HCT116 (cell line): ENCODE measurements at regions not wholly inside any gene's neighbourhood (a gene's known extent, or its start where the extent isn't known, plus 50 kb on each side); places are given as distances from the start of the nearest gene placed in this dataset.

Experiments
- ATAC-seq: fragments of 200-7000 bp; cut with Tn5 transposase; 2 replicates; pipeline ENCODE4 v1.9.1; 2020; ENCODE audit warnings: mild to moderate bottlenecking, moderate library complexity
- BruUV-seq: library from RNA; stranded (reverse); fragments of 400-500 nt; replicated peaks from 2 replicates; lab custom pipeline; 2021; lab: Mats Ljungman, UMichigan
- CTCF ChIA-PET: fragments of 300-600 bp; sonication (Branson Sonifier 250); formaldehyde crosslinking; loops from one replicate; lab custom pipeline; 2021; ENCODE audit warnings: antibody characterized with exemption; lab: Charles Lee
- POLR2A ChIA-PET: fragments of 300-600, 350-600 bp; sonication (Branson Sonifier 250); formaldehyde crosslinking; loops from one replicate; lab custom pipeline; 2021; ENCODE audit warnings: antibody characterized with exemption; lab: Charles Lee
- RAD21 ChIA-PET, 2 experiments: fragments of 300-600 bp; sonication (Branson Sonifier 250); formaldehyde crosslinking; loops; one replicate each; lab custom pipeline; 2023; ENCODE audit warnings: low total read pairs in 2 of 2; ENCODE audit not compliant: uncharacterized antibody in 2 of 2, unreplicated experiment in 2 of 2, low non-redundant PET in 1 of 2; lab: Charles Lee
- DNase-seq: peaks from one replicate; pipeline ENCODE4 v3.0.0-alpha.2; 2010; ENCODE audit warnings: low read depth, low spot score
- H2AFZ ChIP-seq: fragments of 200-600 bp; shearing (Covaris generic), sonication (generic); 2 replicates; pipeline ENCODE4 v1.6.1; 2017; ENCODE audit warnings: low read depth, mixed run types, mixed read lengths, antibody characterized with exemption, low read length; ENCODE audit not compliant: poor library complexity, severe bottlenecking
- H3K27ac ChIP-seq: 2 replicates; pipeline ENCODE4 v1.5.1; 2012; ENCODE audit warnings: low read depth, low read length
- H3K27me3 ChIP-seq: fragments of 200-600 bp; sonication (generic); 2 replicates; pipeline ENCODE4 v1.6.1; 2016; ENCODE audit warnings: mixed run types, low read length, mixed read lengths; ENCODE audit not compliant: insufficient read depth
- H3K36me3 ChIP-seq, 2 experiments: fragments of 200-500 bp in 1 of 2; fragments of 200-600 bp in 1 of 2; sonication (Bioruptor generic) in 1 of 2; sonication (generic) in 1 of 2; 2 replicates each; pipeline versions ENCODE4 v1.5.1 to v1.6.1; 2014 to 2016; ENCODE audit warnings: low read length in 2 of 2, inconsistent platforms in 1 of 2, mixed read lengths in 1 of 2, mixed run types in 1 of 2; ENCODE audit not compliant: insufficient read depth in 2 of 2, control insufficient read depth in 1 of 2
- H3K4me1 ChIP-seq, 2 experiments: fragments of 200-600 bp in 1 of 2; sonication (generic) in 1 of 2; 2 replicates each; pipeline versions ENCODE4 v1.5.1 to v1.6.1; 2012 to 2017; ENCODE audit warnings: low read length in 2 of 2, inconsistent platforms in 1 of 2, mild to moderate bottlenecking in 1 of 2, mixed read lengths in 1 of 2, mixed run types in 1 of 2, moderate library complexity in 1 of 2; ENCODE audit not compliant: insufficient read depth in 2 of 2, control insufficient read depth in 1 of 2
- H3K4me2 ChIP-seq: fragments of 200-600 bp; sonication (generic); 2 replicates; pipeline ENCODE4 v1.6.1; 2017; ENCODE audit warnings: mixed run types, low read length, mixed read lengths
- H3K4me3 ChIP-seq, 2 experiments: fragments of 200-600 bp in 1 of 2; sonication (generic) in 1 of 2; replicated peaks in 1 of 2; 2 replicates each; pipeline ENCODE4 v1.5.1; 2011 to 2016; ENCODE audit warnings: low read length in 2 of 2, control low read depth in 1 of 2, low read depth in 1 of 2, mild to moderate bottlenecking in 1 of 2, mixed read lengths in 1 of 2, mixed run types in 1 of 2
- H3K79me2 ChIP-seq: fragments of 200-600 bp; sonication (generic); 2 replicates; pipeline ENCODE4 v1.6.1; 2017; ENCODE audit warnings: mild to moderate bottlenecking, mixed run types, low read length, moderate library complexity, mixed read lengths; ENCODE audit not compliant: insufficient read depth
- H3K9ac ChIP-seq: fragments of 200-600 bp; sonication (generic); 2 replicates; pipeline ENCODE4 v1.6.1; 2016; ENCODE audit warnings: low read length, mixed read lengths
- H3K9me2 ChIP-seq: fragments of 200-600 bp; sonication (generic), shearing (Covaris generic); 2 replicates; pipeline ENCODE4 v1.6.1; 2017; ENCODE audit warnings: mixed run types, mild to moderate bottlenecking, moderate library complexity; ENCODE audit not compliant: insufficient read depth
- H3K9me3 ChIP-seq, 2 experiments: fragments of 200-500 bp in 1 of 2; fragments of 200-600 bp in 1 of 2; sonication (Bioruptor generic) in 1 of 2; sonication (generic) in 1 of 2; 2 replicates each; pipeline ENCODE4 v1.6.1; 2014 to 2017; ENCODE audit warnings: low read length in 2 of 2, mixed read lengths in 2 of 2, inconsistent platforms in 1 of 2, low read depth in 1 of 2, mild to moderate bottlenecking in 1 of 2, mixed run types in 1 of 2, moderate library complexity in 1 of 2; ENCODE audit not compliant: control insufficient read depth in 1 of 2, insufficient read depth in 1 of 2
- H4K20me1 ChIP-seq: fragments of 200-600 bp; sonication (generic), shearing (Covaris generic); 2 replicates; pipeline ENCODE4 v1.6.1; 2017; ENCODE audit warnings: mixed run types, mild to moderate bottlenecking, moderate library complexity; ENCODE audit not compliant: insufficient read depth
- EGR1 ChIP-seq: IDR thresholded peaks from 2 replicates; pipeline ENCODE4 v1.6.1; 2012; ENCODE audit warnings: low read depth
- ELF1 ChIP-seq: IDR thresholded peaks from 2 replicates; pipeline ENCODE4 v1.6.1; 2012; ENCODE audit warnings: low read depth, borderline replicate concordance
- EZH2 ChIP-seq: fragments of 200-600 bp; sonication (generic); IDR thresholded peaks from 2 replicates; pipeline ENCODE4 v1.6.1; 2017; ENCODE audit warnings: antibody characterized with exemption, mixed run types
- EZH2phosphoT487 ChIP-seq: fragments of 200-600 bp; IDR thresholded peaks from 2 replicates; pipeline ENCODE4 v1.6.1; 2018; ENCODE audit warnings: antibody characterized with exemption, borderline replicate concordance
- FOSL1 ChIP-seq: IDR thresholded peaks from 2 replicates; pipeline ENCODE4 v1.6.1; 2012; ENCODE audit warnings: low read depth
- POLR2AphosphoS5 ChIP-seq: IDR thresholded peaks from 2 replicates; pipeline ENCODE4 v1.6.1; 2011; ENCODE audit warnings: mild to moderate bottlenecking, low read depth, low read length, moderate library complexity
- SIN3A ChIP-seq: IDR thresholded peaks from 2 replicates; pipeline ENCODE4 v1.6.1; 2012; ENCODE audit warnings: low read depth
- ZFX ChIP-seq: fragments of 450-650 bp; IDR thresholded peaks from 2 replicates; pipeline ENCODE4 v1.6.1; 2017
- intact Hi-C: fragments of 100-400 bp; cut with micrococcal nuclease; formaldehyde crosslinking; loops from 2 replicates; pipeline ENCODE4 v1.10.0; 2022
- TF ChIP-seq, protein P1 (sequence below): IDR thresholded peaks from 2 replicates; pipeline ENCODE4 v1.6.1; 2011; ENCODE audit warnings: mild to moderate bottlenecking, low read length, moderate library complexity; ENCODE audit not compliant: insufficient replicate concordance; ENCODE audit errors: extremely low read depth
- TF ChIP-seq, protein P2 (sequence below), 3 experiments: fragments of 200-600 bp in 1 of 3; sonication (generic) in 1 of 3; IDR thresholded peaks in 2 of 3; conservative IDR thresholded peaks in 1 of 3; 2 replicates each; pipeline ENCODE4 v1.5.1; 2012 to 2017; ENCODE audit warnings: low read depth in 2 of 3, low read length in 2 of 3, antibody characterized with exemption in 1 of 3, borderline replicate concordance in 1 of 3, control low read depth in 1 of 3, mild to moderate bottlenecking in 1 of 3, mixed read lengths in 1 of 3, mixed run types in 1 of 3, moderate library complexity in 1 of 3; ENCODE audit not compliant: insufficient read depth in 1 of 3
- TF ChIP-seq, protein P3 (sequence below): IDR thresholded peaks from 2 replicates; pipeline ENCODE4 v1.6.1; 2012

DNA sequence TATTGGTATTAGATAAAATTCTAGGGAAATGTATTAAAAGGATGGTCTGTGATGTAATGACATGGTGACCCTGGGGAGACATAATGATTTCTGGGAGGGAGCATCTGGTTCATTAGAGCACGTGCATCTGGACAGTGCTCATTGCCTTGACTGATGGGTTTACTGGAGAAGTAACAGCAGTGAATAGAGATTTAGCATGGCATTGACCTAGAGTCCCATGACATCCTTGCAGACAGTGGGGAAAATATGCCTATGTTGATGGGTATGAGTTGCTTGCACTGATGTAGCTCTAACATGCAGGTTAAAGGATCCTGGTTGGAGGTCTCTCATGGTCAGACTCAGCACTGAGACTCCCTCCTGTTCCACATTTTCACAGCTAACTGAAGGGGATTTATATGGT is 164.1 kb upstream of the OLIG3 start:
- Histone ChIP-seq H3K9me3 (no peaks in the 10 kb centered on the region; a peak in 1 of 4 replicates), H3K9ac (no peak overlapping the region), H3K9me2 (no peaks in the 10 kb centered on the region), H3K79me2 (no peaks in the 10 kb centered on the region), H3K27me3 (no peaks in the 10 kb centered on the region), H4K20me1 (no peaks in the 10 kb centered on the region), H3K36me3 (no peaks in the 10 kb centered on the region), H2AFZ (no peak overlapping the region), H3K27ac (no peak overlapping the region), H3K4me1 (no peaks in the 10 kb centered on the region), H3K4me3 (no peak overlapping the region), H3K4me2 (no peak overlapping the region)
- BruUV-seq, result no TSS peak
- ATAC-seq (no peak), DNase-seq (no peak)
- intact Hi-C loops, result no loop called here
- RAD21 ChIA-PET, result no interaction called here
- CTCF ChIA-PET, result interaction anchor here (1.4 kb wide), 1 partner anchor 348 kb away, joined by 3 read pairs; no protein-coding TSS in a partner anchor
- TF ChIP-seq EGR1, result no peak
- TF ChIP-seq EZH2, result no peak
- TF ChIP-seq ZFX, result no peak
- TF ChIP-seq SIN3A, result no peak
- TF ChIP-seq, protein P1, sequence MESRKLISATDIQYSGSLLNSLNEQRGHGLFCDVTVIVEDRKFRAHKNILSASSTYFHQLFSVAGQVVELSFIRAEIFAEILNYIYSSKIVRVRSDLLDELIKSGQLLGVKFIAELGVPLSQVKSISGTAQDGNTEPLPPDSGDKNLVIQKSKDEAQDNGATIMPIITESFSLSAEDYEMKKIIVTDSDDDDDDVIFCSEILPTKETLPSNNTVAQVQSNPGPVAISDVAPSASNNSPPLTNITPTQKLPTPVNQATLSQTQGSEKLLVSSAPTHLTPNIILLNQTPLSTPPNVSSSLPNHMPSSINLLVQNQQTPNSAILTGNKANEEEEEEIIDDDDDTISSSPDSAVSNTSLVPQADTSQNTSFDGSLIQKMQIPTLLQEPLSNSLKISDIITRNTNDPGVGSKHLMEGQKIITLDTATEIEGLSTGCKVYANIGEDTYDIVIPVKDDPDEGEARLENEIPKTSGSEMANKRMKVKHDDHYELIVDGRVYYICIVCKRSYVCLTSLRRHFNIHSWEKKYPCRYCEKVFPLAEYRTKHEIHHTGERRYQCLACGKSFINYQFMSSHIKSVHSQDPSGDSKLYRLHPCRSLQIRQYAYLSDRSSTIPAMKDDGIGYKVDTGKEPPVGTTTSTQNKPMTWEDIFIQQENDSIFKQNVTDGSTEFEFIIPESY, result no peak
- TF ChIP-seq ELF1, result no peak
- TF ChIP-seq, protein P2, sequence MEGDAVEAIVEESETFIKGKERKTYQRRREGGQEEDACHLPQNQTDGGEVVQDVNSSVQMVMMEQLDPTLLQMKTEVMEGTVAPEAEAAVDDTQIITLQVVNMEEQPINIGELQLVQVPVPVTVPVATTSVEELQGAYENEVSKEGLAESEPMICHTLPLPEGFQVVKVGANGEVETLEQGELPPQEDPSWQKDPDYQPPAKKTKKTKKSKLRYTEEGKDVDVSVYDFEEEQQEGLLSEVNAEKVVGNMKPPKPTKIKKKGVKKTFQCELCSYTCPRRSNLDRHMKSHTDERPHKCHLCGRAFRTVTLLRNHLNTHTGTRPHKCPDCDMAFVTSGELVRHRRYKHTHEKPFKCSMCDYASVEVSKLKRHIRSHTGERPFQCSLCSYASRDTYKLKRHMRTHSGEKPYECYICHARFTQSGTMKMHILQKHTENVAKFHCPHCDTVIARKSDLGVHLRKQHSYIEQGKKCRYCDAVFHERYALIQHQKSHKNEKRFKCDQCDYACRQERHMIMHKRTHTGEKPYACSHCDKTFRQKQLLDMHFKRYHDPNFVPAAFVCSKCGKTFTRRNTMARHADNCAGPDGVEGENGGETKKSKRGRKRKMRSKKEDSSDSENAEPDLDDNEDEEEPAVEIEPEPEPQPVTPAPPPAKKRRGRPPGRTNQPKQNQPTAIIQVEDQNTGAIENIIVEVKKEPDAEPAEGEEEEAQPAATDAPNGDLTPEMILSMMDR (IDR thresholded peaks at IDR 0.05 in 2 of 3, conservative IDR thresholded peaks at IDR 0.05 in 1 of 3; ENCODE audit: borderline replicate concordance in 1 of 3, insufficient read depth in 1 of 3, low read depth in 2 of 3, low read length in 2 of 3), result no peak
- TF ChIP-seq POLR2AphosphoS5, result no peak
- TF ChIP-seq, protein P3, sequence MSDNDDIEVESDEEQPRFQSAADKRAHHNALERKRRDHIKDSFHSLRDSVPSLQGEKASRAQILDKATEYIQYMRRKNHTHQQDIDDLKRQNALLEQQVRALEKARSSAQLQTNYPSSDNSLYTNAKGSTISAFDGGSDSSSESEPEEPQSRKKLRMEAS, result no peak
- no peak for TF ChIP-seq EZH2phosphoT487
- no peak for TF ChIP-seq FOSL1
- POLR2A ChIA-PET, result no interaction called here
